GM08714 (cell line): ENCODE measurements at regions not wholly inside any gene's neighbourhood (a gene's known extent, or its start where the extent isn't known, plus 50 kb on each side); places are given as distances from the start of the nearest gene placed in this dataset.

ENCODE experiments used
- H3K4me3 ChIP-seq: fragments of 200-500 bp; sonication (Bioruptor generic); 2 replicates; pipeline ENCODE4 v1.5.1; 2014; ENCODE audit warnings: mild to moderate bottlenecking, low read length, inconsistent platforms
- ZNF274 ChIP-seq: IDR thresholded peaks from 2 replicates; pipeline ENCODE4 v1.6.1; 2012; ENCODE audit warnings: mild to moderate bottlenecking, low read depth, low read length

- no peak for TF ChIP-seq ZNF274
- H3K4me3 ChIP-seq = no peak overlapping the region
These were observed 235.0 kb downstream of the ATP23 start for GRCh38 chr12:58176296-58176869.

- TF ChIP-seq ZNF274 = no peak
- H3K4me3 ChIP-seq = no peak overlapping the region
These were observed 236.0 kb downstream of the ATP23 start for GRCh38 chr12:58177366-58177765.

DNA sequence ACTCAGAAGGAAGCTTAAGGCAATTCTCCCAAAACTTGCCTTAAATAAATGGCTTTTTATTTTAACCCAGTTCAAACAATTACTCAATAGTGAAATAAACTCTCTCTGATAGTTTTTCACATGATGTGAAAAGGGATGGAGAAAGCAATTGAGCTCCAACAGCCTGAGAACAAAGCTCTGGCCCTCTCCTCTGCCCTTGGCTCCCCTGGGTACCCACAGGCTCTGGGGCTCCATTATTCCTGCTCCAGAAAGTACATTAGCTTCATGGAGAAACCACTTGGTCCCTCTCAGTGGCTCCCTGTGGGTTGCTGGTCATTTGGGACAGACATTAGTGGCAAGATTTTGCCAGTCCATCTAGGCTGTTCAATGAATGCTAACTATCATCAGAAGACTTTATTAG lies 242.8 kb downstream of the ATP23 start:
- TF ChIP-seq ZNF274 = no peak

DNA sequence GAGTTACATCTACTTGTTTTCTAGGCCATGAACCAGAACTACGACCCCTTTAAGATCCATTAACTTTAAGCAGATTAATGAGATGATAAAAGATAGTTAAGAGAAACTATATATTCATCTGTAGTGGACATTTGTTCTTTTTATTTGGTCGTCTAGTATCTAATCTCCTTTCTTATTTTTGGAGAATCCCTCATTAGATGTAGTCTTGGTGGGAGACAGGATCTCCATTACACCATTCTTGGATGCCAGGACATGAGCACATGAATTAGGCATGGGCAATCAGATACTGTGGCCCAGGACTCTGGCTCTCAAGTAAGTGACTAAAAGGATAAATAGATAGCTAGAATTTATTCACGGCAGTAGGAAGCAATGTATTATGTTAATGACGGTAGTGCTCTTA lies 245.0 kb downstream of the ATP23 start:
- no peak for TF ChIP-seq ZNF274
- no peak overlapping the region for H3K4me3 ChIP-seq

More for the DNA sequence above, 242.8 kb downstream of the ATP23 start:
- no peak overlapping the region for H3K4me3 ChIP-seq

DNA sequence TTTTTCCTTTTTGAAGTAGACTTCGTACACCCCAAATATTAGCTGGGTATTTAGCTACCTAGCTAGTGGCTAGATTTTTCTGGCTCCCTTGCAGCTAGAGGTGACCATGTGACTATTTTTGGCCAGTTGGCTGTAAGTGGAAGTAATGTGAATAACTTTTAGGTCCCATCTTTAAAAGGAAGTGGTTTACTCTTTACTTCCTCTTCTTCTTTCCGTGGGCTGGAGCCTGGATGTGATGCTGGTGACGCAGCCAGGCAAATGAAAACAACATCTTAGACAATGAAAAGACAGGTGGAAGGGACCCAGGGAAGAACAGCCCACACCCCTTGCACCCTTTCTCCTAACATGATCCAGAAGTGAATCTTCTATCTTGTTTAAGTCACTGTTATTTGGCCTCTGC lies 245.5 kb downstream of the ATP23 start:
- no peak overlapping the region for H3K4me3 ChIP-seq
- no peak for TF ChIP-seq ZNF274

- no peak overlapping the region for H3K4me3 ChIP-seq
- TF ChIP-seq ZNF274 = no peak
These were observed 247.7 kb downstream of the ATP23 start for GRCh38 chr12:58189030-58189429.

DNA sequence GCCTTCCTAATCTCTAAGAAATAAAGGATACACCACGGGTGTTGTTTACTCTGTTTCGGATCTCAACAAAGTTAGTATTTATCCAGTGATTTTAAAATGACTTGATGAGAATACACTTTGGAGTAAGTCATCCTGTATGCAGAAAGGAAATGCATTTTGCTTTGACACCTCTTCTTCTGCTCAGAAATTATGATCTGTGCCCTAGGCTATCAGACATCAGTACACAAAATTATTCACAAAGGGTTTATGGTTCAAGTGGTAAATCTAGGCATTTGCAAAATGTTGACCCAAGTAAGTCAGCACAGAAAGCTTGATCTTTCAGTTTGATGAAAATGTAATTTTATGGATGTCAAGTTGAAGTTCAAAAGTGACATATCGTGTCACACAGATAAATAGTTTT lies 248.5 kb downstream of the ATP23 start:
- no peak for TF ChIP-seq ZNF274
- H3K4me3 ChIP-seq = no peak overlapping the region

DNA sequence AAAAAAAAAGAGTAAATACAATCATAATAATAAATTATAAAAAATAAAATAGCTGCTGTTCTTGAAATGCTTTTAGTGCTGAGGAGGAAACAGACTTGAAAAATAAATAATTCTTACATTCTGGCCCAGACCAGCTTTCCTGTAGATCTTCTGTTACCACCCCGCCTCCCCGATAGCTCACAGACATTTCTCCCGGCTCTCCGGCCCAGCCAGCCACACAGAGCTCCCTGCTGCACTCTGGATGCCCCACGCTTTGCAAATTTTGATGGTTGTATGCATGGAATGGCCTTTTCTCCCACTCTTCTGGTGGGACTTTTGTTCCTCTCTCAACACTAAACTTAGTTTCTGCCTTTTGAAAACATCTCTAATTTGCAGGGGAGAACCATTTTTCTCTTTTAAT lies 249.3 kb downstream of the ATP23 start:
- no peak for TF ChIP-seq ZNF274
- no peak overlapping the region for H3K4me3 ChIP-seq

- H3K4me3 ChIP-seq = no peak overlapping the region
- no peak for TF ChIP-seq ZNF274
These were observed 255.6 kb downstream of the ATP23 start for GRCh38 chr12:58196971-58197370.

DNA sequence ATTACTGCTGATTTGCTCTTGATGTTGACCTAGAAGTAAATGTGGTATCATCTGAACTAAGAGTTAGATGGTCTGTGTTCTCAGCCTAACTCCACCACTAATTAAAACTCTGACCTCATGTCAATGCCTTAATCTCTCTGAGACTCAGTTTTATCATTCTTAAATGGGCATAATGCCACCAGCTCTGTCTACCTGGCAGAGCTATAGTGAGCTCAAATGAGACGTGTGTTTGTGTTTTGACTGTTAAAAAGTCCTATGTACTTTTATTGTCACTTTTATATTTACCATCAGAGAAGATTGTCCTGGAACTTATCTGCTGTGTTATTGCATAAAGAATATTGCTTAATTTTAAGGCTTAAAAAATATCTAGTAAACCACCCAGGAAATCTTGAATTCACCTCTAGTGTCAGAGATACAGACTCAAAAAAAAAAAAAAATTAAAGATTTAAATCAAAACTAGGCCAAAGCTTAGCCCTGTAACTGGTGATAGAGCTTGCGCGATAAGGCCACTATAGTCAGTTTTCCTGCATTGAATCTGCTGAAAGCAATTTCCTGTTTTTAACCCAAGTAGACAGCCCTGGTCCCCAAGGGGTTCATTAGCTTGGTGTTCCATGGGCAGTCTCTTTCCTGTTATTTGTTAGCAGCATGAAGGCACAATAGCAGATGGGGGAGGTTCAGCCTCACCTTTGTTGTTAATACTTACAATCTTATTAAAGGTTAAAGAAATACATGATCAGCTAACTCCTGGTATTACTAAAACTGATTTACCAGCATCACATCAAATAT lies 261.8 kb downstream of the ATP23 start:
- no peak for TF ChIP-seq ZNF274
- H3K4me3 ChIP-seq = no peak overlapping the region

DNA sequence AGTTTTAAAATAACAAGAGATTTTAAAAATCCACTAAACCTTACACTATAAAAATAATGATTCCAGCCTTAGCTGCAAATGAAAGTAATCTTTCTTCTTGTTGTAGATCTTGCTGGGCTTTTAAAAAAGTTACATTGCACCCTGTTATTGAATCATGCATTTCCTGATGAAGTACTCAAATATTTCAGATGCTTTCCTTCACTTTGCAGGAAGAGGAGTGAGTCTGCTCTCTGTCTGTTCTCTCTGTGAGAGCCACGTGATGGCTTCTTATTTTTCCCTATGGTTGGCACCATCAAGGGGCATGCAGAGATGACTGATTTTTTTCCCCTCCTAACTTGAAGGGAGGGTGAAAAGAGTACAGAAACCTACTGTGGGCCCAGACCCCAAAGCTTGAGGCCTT lies 262.7 kb downstream of the ATP23 start:
- H3K4me3 ChIP-seq = no peak overlapping the region
- no peak for TF ChIP-seq ZNF274

DNA sequence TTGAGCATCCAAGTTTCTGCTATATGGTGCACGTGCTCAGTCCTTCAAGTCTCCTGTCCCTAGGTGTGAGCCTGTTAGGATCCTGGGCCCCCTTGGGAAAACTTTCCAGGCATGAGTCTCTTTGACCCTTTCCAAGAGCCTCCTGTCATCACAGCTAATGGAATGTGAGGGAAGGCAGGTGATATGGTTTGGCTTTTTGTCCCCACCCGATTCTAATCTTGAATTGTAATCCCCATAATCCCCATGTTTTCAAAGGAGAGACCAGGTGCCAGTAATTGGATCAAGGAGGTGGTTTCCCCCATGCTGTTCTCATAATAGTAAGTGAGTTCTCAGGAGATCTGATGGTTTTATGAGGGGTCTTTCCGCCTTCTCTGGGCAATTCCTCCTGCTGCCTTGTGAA lies 265.5 kb downstream of the ATP23 start:
- no peak overlapping the region for H3K4me3 ChIP-seq
- TF ChIP-seq ZNF274 = no peak

DNA sequence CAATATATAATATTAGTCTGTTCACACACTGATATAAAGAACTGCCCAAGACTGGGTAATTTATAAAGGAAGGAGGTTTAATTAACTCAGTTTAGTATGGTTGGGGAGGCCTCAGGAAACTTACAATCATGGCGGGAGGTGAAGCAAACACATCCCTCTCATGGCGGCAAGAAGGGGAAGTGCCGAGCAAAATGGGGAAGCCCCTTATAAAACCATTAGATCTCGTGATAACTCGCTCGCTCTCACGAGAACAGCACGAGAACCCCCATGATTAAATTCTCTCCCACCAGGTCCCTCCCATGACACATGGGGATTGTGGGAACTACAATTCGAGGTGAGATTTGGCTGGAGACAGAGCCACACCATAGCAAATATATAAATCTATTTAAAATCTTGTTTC lies 269.8 kb downstream of the ATP23 start:
- H3K4me3 ChIP-seq = no peak overlapping the region
- no peak for TF ChIP-seq ZNF274

DNA sequence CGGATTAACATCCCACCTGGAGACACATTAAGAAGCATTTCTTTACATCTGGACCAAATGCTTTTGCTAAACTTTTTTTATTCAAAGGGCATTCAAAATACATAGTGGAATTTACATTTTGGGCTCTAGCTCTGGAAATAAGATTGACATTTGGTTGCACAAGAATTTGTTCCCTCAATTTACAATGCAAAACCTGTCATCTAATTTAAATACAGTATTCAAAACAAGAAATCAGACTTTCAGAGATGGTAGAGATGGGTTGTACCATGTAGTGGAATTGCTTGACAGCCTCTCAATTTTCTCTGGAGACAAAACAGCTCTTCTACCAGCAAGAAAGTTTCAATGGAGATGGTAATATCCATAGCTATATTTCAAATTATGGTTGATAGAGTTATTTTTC lies 275.8 kb downstream of the ATP23 start:
- no peak for TF ChIP-seq ZNF274
- no peak overlapping the region for H3K4me3 ChIP-seq

- TF ChIP-seq ZNF274 = no peak
- no peak overlapping the region for H3K4me3 ChIP-seq
These were observed 283.3 kb downstream of the ATP23 start for GRCh38 chr12:58224536-58225105.
